ENCODE measurements at regions not wholly inside any gene's neighbourhood (a gene's known extent, or its start where the extent isn't known, plus 50 kb on each side); places are given as distances from the start of the nearest gene placed in this dataset.

- no peak for DNase-seq (ENCODE audit: low read depth)
- no peak overlapping the region for H3K4me3 ChIP-seq (ENCODE audit: control insufficient read depth, low read depth, low read length)
- TF ChIP-seq CTCF (IDR thresholded peaks at IDR 0.05; ENCODE audit: control insufficient read depth, insufficient read depth, low read depth, low read length, missing control alignments) = no peak
Observed at GRCh38 chr12:126171937-126172559, 1106.8 kb downstream of the AACS start.

DNA sequence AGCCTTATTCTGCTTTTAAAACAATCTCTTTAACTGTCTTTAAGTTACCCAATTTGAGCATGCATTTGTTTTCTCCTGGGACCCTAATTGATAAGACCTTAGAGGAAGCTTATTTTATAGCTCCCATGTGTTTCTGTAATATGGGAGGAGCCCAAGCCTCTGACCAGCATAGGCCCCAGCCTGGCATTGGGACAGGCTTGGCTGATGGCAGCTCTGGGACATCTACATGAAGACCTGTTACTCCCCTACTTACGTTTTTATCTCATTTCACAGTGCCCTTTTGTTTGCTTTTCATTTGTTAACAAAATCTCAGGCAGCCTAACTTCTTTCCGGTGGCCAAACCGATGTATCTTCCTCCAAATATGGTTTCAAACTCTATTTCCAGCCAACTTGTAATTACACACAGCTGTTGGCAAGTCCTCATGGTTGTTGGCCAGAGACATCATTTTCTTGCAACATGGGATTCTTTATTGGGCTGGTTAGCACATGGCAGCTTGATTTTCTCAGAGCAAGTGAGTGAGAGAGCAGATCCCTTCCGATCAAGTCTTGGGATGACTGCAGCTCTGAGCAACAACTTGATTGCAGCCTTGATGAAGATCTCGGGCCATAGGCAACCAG is 1117.5 kb downstream of the AACS start:
- H3K4me3 ChIP-seq (ENCODE audit: control insufficient read depth, low read depth, low read length) = no peak overlapping the region
- TF ChIP-seq CTCF (IDR thresholded peaks at IDR 0.05; ENCODE audit: control insufficient read depth, insufficient read depth, low read depth, low read length, missing control alignments) = no peak
- peak; percentile 75 for DNase-seq (ENCODE audit: low read depth)

DNA sequence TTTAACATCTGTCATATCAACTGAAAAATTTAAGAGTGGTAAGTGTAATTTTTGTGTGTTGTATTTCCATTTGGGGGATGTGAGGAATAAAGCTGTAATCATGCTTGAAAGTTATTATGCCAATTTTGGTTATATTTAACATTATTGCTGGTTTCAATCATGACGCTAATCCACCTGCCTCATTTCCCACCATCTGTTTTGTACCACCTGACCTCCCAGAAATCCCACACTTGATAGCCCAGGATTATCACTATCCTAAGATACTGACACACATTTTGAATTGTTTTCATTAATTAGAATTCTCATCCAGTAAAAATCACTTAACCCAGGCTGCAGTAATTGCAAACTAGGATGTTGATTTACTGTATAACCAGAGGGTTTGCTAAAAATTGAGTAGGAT is 1119.8 kb downstream of the AACS start:
- DNase-seq (ENCODE audit: low read depth) = no peak
- TF ChIP-seq CTCF (IDR thresholded peaks at IDR 0.05; ENCODE audit: control insufficient read depth, insufficient read depth, low read depth, low read length, missing control alignments) = no peak

DNA sequence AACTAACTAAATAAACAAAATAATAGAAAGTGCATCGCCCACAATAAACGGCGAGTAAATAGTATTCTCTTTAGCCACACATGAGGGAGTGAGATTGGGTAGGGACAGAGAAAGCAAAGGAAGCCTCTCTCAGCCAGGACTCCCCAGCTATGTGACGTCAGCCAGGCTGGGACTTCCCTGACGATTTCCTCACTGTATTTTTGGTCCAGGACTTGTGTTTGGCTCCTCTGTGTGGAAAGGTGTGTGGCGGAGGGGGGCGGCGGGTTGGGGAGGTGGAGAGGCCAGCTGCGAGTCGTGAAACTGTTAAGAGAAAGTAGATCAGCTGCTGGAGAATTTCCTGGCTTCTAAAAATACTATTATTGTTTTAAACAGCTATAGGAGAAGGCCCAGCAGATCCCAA is 1124.6 kb downstream of the AACS start:
- H3K4me3 ChIP-seq (ENCODE audit: control insufficient read depth, low read depth, low read length) = no peak overlapping the region
- DNase-seq (ENCODE audit: low read depth) = no peak
- TF ChIP-seq CTCF (IDR thresholded peaks at IDR 0.05; ENCODE audit: control insufficient read depth, insufficient read depth, low read depth, low read length, missing control alignments) = no peak

More for the DNA sequence above, 1119.8 kb downstream of the AACS start:
- no peak overlapping the region for H3K4me3 ChIP-seq (ENCODE audit: control insufficient read depth, low read depth, low read length)

GRCh38 chr12:126191031-126191891 is 1126.0 kb downstream of the AACS start:
- DNase-seq (ENCODE audit: low read depth) = no peak
- no peak overlapping the region for H3K4me3 ChIP-seq (ENCODE audit: control insufficient read depth, low read depth, low read length)
- no peak for TF ChIP-seq CTCF (IDR thresholded peaks at IDR 0.05; ENCODE audit: control insufficient read depth, insufficient read depth, low read depth, low read length, missing control alignments)

- TF ChIP-seq CTCF (IDR thresholded peaks at IDR 0.05; ENCODE audit: control insufficient read depth, insufficient read depth, low read depth, low read length, missing control alignments) = no peak
- no peak overlapping the region for H3K4me3 ChIP-seq (ENCODE audit: control insufficient read depth, low read depth, low read length)
- DNase-seq (ENCODE audit: low read depth) = no peak
Observed at GRCh38 chr12:126191949-126192348, 1126.7 kb downstream of the AACS start.
